ENCODE measurements at regions not wholly inside any gene's neighbourhood (a gene's known extent, or its start where the extent isn't known, plus 50 kb on each side); places are given as distances from the start of the nearest gene placed in this dataset.
"Not testable (repeated sequence)": the region's sequence is repeated elsewhere in the genome, so short reads cannot be mapped to it uniquely, and the experiment has no call there.

- Histone ChIP-seq H3K4me1 (ENCODE audit: control insufficient read depth in 1 of 2, insufficient read depth in 2 of 2, low read length in 2 of 2) (no peaks in the 10 kb centered on the region), H3K27ac (ENCODE audit: low read length) (no peak overlapping the region), H3K36me3 (ENCODE audit: control insufficient read depth in 1 of 2, insufficient read depth in 2 of 2, low read length in 2 of 2) (no peaks in the 10 kb centered on the region)
These were observed 653.6 kb downstream of the EPM2A start for GRCh38 chr6:145081677-145082076.

DNA sequence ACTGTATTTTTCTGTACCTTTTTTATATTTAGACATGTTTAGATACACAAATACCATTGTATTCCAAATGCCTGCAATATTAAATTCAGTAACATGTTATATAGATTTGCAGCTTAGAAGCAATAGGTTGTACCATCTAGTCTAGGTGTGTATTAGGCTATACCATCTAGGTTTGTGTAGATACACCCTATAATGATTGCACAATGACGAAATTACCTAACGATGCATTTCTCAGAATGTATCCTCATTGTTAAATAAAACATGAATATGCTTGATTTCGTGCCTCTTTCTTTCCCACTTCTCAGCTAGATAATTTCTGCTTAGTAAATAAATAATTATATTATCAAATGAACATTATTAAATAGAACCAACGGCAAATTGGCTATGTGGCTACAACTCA is 653.0 kb downstream of the EPM2A start:
- Histone ChIP-seq H3K4me1 (ENCODE audit: control insufficient read depth in 1 of 2, insufficient read depth in 2 of 2, low read length in 2 of 2) (no peaks in the 10 kb centered on the region), H3K27ac (ENCODE audit: low read length) (no peak overlapping the region), H3K9me3 (ENCODE audit: control insufficient read depth in 1 of 2, low read length in 2 of 2) (no peaks in the 10 kb centered on the region), H3K4me3 (ENCODE audit: low read depth in 1 of 2, low read length in 2 of 2) (no peak overlapping the region), H3K27me3 (ENCODE audit: low read depth, low read length) (no peaks in the 10 kb centered on the region), H3K36me3 (ENCODE audit: control insufficient read depth in 1 of 2, insufficient read depth in 2 of 2, low read length in 2 of 2) (no peaks in the 10 kb centered on the region)

More at GRCh38 chr6:145081677-145082076, 653.6 kb downstream of the EPM2A start:
- no peak overlapping the region for H3K4me3 ChIP-seq (ENCODE audit: low read depth in 1 of 2, low read length in 2 of 2)
- no peaks in the 10 kb centered on the region for H3K9me3 ChIP-seq (ENCODE audit: control insufficient read depth in 1 of 2, low read length in 2 of 2)
- H3K27me3 ChIP-seq (ENCODE audit: low read depth, low read length) = no peaks in the 10 kb centered on the region

GRCh38 chr6:145086197-145086596 is 649.1 kb downstream of the EPM2A start:
- no peaks in the 10 kb centered on the region for H3K9me3 ChIP-seq (ENCODE audit: control insufficient read depth in 1 of 2, low read length in 2 of 2)
- no peaks in the 10 kb centered on the region for H3K36me3 ChIP-seq (ENCODE audit: control insufficient read depth in 1 of 2, insufficient read depth in 2 of 2, low read length in 2 of 2)
- H3K27ac ChIP-seq (ENCODE audit: low read length) = no peak overlapping the region
- H3K4me1 ChIP-seq (ENCODE audit: control insufficient read depth in 1 of 2, insufficient read depth in 2 of 2, low read length in 2 of 2) = no peaks in the 10 kb centered on the region
- no peaks in the 10 kb centered on the region for H3K27me3 ChIP-seq (ENCODE audit: low read depth, low read length)
- no peak overlapping the region for H3K4me3 ChIP-seq (ENCODE audit: low read depth in 1 of 2, low read length in 2 of 2)

GRCh38 chr6:145087034-145087433 is 648.3 kb downstream of the EPM2A start:
- H3K27ac ChIP-seq (ENCODE audit: low read length) = no peak overlapping the region
- H3K9me3 ChIP-seq (ENCODE audit: control insufficient read depth in 1 of 2, low read length in 2 of 2) = no peaks in the 10 kb centered on the region
- no peaks in the 10 kb centered on the region for H3K36me3 ChIP-seq (ENCODE audit: control insufficient read depth in 1 of 2, insufficient read depth in 2 of 2, low read length in 2 of 2)
- no peak overlapping the region for H3K4me3 ChIP-seq (ENCODE audit: low read depth in 1 of 2, low read length in 2 of 2)
- H3K27me3 ChIP-seq (ENCODE audit: low read depth, low read length) = no peaks in the 10 kb centered on the region
- H3K4me1 ChIP-seq (ENCODE audit: control insufficient read depth in 1 of 2, insufficient read depth in 2 of 2, low read length in 2 of 2) = no peaks in the 10 kb centered on the region

- Histone ChIP-seq H3K4me3 (ENCODE audit: low read depth in 1 of 2, low read length in 2 of 2) (no peak overlapping the region), H3K9me3 (ENCODE audit: control insufficient read depth in 1 of 2, low read length in 2 of 2) (no peaks in the 10 kb centered on the region), H3K27ac (ENCODE audit: low read length) (no peak overlapping the region), H3K4me1 (ENCODE audit: control insufficient read depth in 1 of 2, insufficient read depth in 2 of 2, low read length in 2 of 2) (no peaks in the 10 kb centered on the region), H3K27me3 (ENCODE audit: low read depth, low read length) (no peaks in the 10 kb centered on the region), H3K36me3 (ENCODE audit: control insufficient read depth in 1 of 2, insufficient read depth in 2 of 2, low read length in 2 of 2) (no peaks in the 10 kb centered on the region)
These were observed 644.3 kb downstream of the EPM2A start for GRCh38 chr6:145090801-145091585.

- Histone ChIP-seq H3K27ac (ENCODE audit: low read length) (no peak overlapping the region), H3K4me1 (ENCODE audit: control insufficient read depth in 1 of 2, insufficient read depth in 2 of 2, low read length in 2 of 2) (no peaks in the 10 kb centered on the region), H3K27me3 (ENCODE audit: low read depth, low read length) (no peaks in the 10 kb centered on the region), H3K4me3 (ENCODE audit: low read depth in 1 of 2, low read length in 2 of 2) (no peak overlapping the region), H3K9me3 (ENCODE audit: control insufficient read depth in 1 of 2, low read length in 2 of 2) (no peaks in the 10 kb centered on the region), H3K36me3 (ENCODE audit: control insufficient read depth in 1 of 2, insufficient read depth in 2 of 2, low read length in 2 of 2) (no peaks in the 10 kb centered on the region)
These were observed 643.7 kb downstream of the EPM2A start for GRCh38 chr6:145091586-145092142.

GRCh38 chr6:145092554-145092953 is 642.8 kb downstream of the EPM2A start:
- H3K9me3 ChIP-seq (ENCODE audit: control insufficient read depth in 1 of 2, low read length in 2 of 2) = peaks cover 0 to 2% of the 10 kb centered on the region in 2 donors
- no peak overlapping the region for H3K27ac ChIP-seq (ENCODE audit: low read length)
- H3K4me1 ChIP-seq (ENCODE audit: control insufficient read depth in 1 of 2, insufficient read depth in 2 of 2, low read length in 2 of 2) = no peaks in the 10 kb centered on the region
- no peak overlapping the region for H3K4me3 ChIP-seq (ENCODE audit: low read depth in 1 of 2, low read length in 2 of 2)
- H3K36me3 ChIP-seq (ENCODE audit: control insufficient read depth in 1 of 2, insufficient read depth in 2 of 2, low read length in 2 of 2) = no peaks in the 10 kb centered on the region
- H3K27me3 ChIP-seq (ENCODE audit: low read depth, low read length) = no peaks in the 10 kb centered on the region

- Histone ChIP-seq H3K9me3 (ENCODE audit: control insufficient read depth in 1 of 2, low read length in 2 of 2) (peaks cover 0 to 3% of the 10 kb centered on the region in 2 donors), H3K27me3 (ENCODE audit: low read depth, low read length) (no peaks in the 10 kb centered on the region), H3K4me3 (ENCODE audit: low read depth in 1 of 2, low read length in 2 of 2) (no peak overlapping the region), H3K36me3 (ENCODE audit: control insufficient read depth in 1 of 2, insufficient read depth in 2 of 2, low read length in 2 of 2) (no peaks in the 10 kb centered on the region), H3K27ac (ENCODE audit: low read length) (no peak overlapping the region), H3K4me1 (ENCODE audit: control insufficient read depth in 1 of 2, insufficient read depth in 2 of 2, low read length in 2 of 2) (no peaks in the 10 kb centered on the region)
These were observed 642.1 kb downstream of the EPM2A start for GRCh38 chr6:145093226-145093625.

GRCh38 chr6:145096846-145097245 is 638.5 kb downstream of the EPM2A start:
- Histone ChIP-seq H3K9me3 (ENCODE audit: control insufficient read depth in 1 of 2, low read length in 2 of 2) (peaks cover 0 to 3% of the 10 kb centered on the region in 2 donors), H3K36me3 (ENCODE audit: control insufficient read depth in 1 of 2, insufficient read depth in 2 of 2, low read length in 2 of 2) (no peaks in the 10 kb centered on the region), H3K4me3 (ENCODE audit: low read depth in 1 of 2, low read length in 2 of 2) (no peak overlapping the region), H3K27ac (ENCODE audit: low read length) (no peak overlapping the region), H3K27me3 (ENCODE audit: low read depth, low read length) (no peaks in the 10 kb centered on the region), H3K4me1 (ENCODE audit: control insufficient read depth in 1 of 2, insufficient read depth in 2 of 2, low read length in 2 of 2) (no peaks in the 10 kb centered on the region)

DNA sequence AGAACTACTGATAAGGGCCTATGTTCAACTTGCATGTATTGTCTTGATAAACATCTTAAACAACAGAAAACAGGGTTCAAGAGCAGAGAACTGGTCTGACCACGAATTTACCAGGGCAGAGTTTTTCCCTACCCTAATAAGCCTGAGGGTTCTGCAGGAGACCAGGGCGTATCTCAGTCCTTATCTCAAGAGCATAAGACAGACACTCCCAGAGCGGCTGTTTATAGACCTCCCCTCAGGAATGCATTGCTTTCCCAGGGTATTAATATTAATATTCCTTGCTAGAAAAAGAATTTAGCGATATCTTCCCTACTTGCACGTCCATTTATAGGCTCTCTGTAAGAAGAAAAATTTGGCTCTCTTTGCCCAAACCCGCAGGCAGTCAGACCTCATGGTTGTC is 637.2 kb downstream of the EPM2A start:
- not testable (repeated sequence) for H3K4me3 ChIP-seq (ENCODE audit: low read depth in 1 of 2, low read length in 2 of 2); H3K36me3 ChIP-seq (ENCODE audit: control insufficient read depth in 1 of 2, insufficient read depth in 2 of 2, low read length in 2 of 2); H3K4me1 ChIP-seq (ENCODE audit: control insufficient read depth in 1 of 2, insufficient read depth in 2 of 2, low read length in 2 of 2); H3K27ac ChIP-seq (ENCODE audit: low read length); H3K27me3 ChIP-seq (ENCODE audit: low read depth, low read length); H3K9me3 ChIP-seq (ENCODE audit: control insufficient read depth in 1 of 2, low read length in 2 of 2)

DNA sequence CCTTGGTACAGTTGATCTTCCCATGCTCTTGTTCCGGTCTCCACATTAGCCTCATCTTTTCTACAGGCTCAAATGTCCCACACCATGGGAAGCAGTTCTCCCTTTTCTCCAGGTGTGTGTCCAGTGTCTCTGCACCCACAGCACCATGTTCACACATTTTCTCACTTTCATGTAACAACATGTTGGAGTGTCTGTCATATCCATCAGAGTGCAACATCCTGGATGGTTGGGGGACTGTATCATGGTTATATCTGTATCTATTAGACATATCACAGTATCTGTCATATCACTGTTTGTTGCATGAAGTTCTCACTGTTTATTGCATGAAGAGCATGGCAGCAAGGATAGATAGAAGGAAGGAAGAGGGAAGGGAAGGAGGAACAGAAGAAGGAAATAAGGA is 635.6 kb downstream of the EPM2A start:
- Histone ChIP-seq H3K36me3 (ENCODE audit: control insufficient read depth in 1 of 2, insufficient read depth in 2 of 2, low read length in 2 of 2) (no peaks in the 10 kb centered on the region), H3K27ac (ENCODE audit: low read length) (no peak overlapping the region), H3K4me3 (ENCODE audit: low read depth in 1 of 2, low read length in 2 of 2) (no peak overlapping the region), H3K9me3 (ENCODE audit: control insufficient read depth in 1 of 2, low read length in 2 of 2) (peaks cover 0 to 3% of the 10 kb centered on the region in 2 donors), H3K27me3 (ENCODE audit: low read depth, low read length) (no peaks in the 10 kb centered on the region), H3K4me1 (ENCODE audit: control insufficient read depth in 1 of 2, insufficient read depth in 2 of 2, low read length in 2 of 2) (no peaks in the 10 kb centered on the region)

- Histone ChIP-seq H3K4me1 (ENCODE audit: control insufficient read depth in 1 of 2, insufficient read depth in 2 of 2, low read length in 2 of 2) (no peaks in the 10 kb centered on the region), H3K27ac (ENCODE audit: low read length) (no peak overlapping the region)
These were observed 625.2 kb downstream of the EPM2A start for GRCh38 chr6:145110109-145110508.

More at GRCh38 chr6:145110109-145110508, 625.2 kb downstream of the EPM2A start:
- Histone ChIP-seq H3K36me3 (ENCODE audit: control insufficient read depth in 1 of 2, insufficient read depth in 2 of 2, low read length in 2 of 2) (no peaks in the 10 kb centered on the region), H3K4me3 (ENCODE audit: low read depth in 1 of 2, low read length in 2 of 2) (no peak overlapping the region), H3K9me3 (ENCODE audit: control insufficient read depth in 1 of 2, low read length in 2 of 2) (no peaks in the 10 kb centered on the region), H3K27me3 (ENCODE audit: low read depth, low read length) (no peaks in the 10 kb centered on the region)

Measured in muscle layer of duodenum (tissue), 2 donors.